H1 (cell line): ENCODE measurements at regions not wholly inside any gene's neighbourhood (a gene's known extent, or its start where the extent isn't known, plus 50 kb on each side); places are given as distances from the start of the nearest gene placed in this dataset.

Experiments
- CTCF ChIA-PET: fragments of 300-600 bp; sonication (Branson Sonifier 250); formaldehyde crosslinking; loops from one replicate; lab custom pipeline; 2021; ENCODE audit not compliant: partially characterized antibody; lab: Charles Lee
- POLR2A ChIA-PET: fragments of 300-600 bp; sonication (Branson Sonifier 250); formaldehyde crosslinking; loops from one replicate; lab custom pipeline; 2021; ENCODE audit warnings: inconsistent platforms; ENCODE audit not compliant: partially characterized antibody; lab: Charles Lee
- DNase-seq, 2 experiments: peaks; one replicate each; pipeline versions ENCODE4 v3.0.0 to v3.0.0-alpha.2; 2010 to 2022; ENCODE audit warnings: low spot score in 2 of 2, low read depth in 1 of 2, mixed read lengths in 1 of 2
- FAIRE-seq: peaks from 2 replicates; lab custom pipeline; 2011; peaks lifted over from hg19 to GRCh38; lab: Jason Lieb, UNC
- H2AFZ ChIP-seq: 2 replicates; pipeline ENCODE4 v1.8.1; 2012; ENCODE audit warnings: low read length, inconsistent platforms
- H2AK5ac ChIP-seq: 2 replicates; pipeline ENCODE4 v1.6.1; 2013; ENCODE audit warnings: low read depth, low read length
- H2BK120ac ChIP-seq: replicated peaks from 2 replicates; pipeline ENCODE3; 2013; ENCODE audit warnings: low read depth, low read length, inconsistent platforms
- H2BK12ac ChIP-seq: 2 replicates; pipeline ENCODE4 v1.6.1; 2013; ENCODE audit warnings: low read depth, low read length
- H2BK15ac ChIP-seq: 2 replicates; pipeline ENCODE4 v1.6.1; 2013; ENCODE audit warnings: low read length
- H2BK20ac ChIP-seq: 2 replicates; pipeline ENCODE4 v1.6.1; 2013; ENCODE audit warnings: low read length
- H2BK5ac ChIP-seq: 2 replicates; pipeline ENCODE4 v1.6.1; 2013; ENCODE audit warnings: low read depth, low read length
- H3K14ac ChIP-seq: 2 replicates; pipeline ENCODE4 v1.6.1; 2013; ENCODE audit warnings: inconsistent platforms; ENCODE audit not compliant: insufficient read length
- H3K18ac ChIP-seq: 2 replicates; pipeline ENCODE4 v1.6.1; 2013; ENCODE audit warnings: low read length; ENCODE audit errors: extremely low read depth
- H3K23ac ChIP-seq: 2 replicates; pipeline ENCODE4 v1.6.1; 2013; ENCODE audit warnings: inconsistent platforms; ENCODE audit not compliant: insufficient read length
- H3K23me2 ChIP-seq: 2 replicates; pipeline ENCODE4 v1.6.1; 2013; ENCODE audit warnings: low read depth, low read length
- H3K27ac ChIP-seq: 2 replicates; pipeline ENCODE4 v1.6.1; 2011; ENCODE audit warnings: low read depth, low read length, inconsistent platforms
- H3K27me3 ChIP-seq, 4 experiments: replicated peaks in 1 of 4; 1 replicate in 1 of 4; 2 replicates in 3 of 4; pipeline versions ENCODE4 v1.6.1 to v1.8.1; 2011 to 2013; ENCODE audit warnings: low read length in 3 of 4, mild to moderate bottlenecking in 3 of 4, inconsistent platforms in 2 of 4, mixed read lengths in 2 of 4, moderate library complexity in 1 of 4; ENCODE audit not compliant: control insufficient read depth in 3 of 4, insufficient read depth in 3 of 4; ENCODE audit errors: extremely low read depth in 1 of 4
- H3K36me3 ChIP-seq, 4 experiments: 2 replicates each; pipeline versions ENCODE4 v1.6.1 to v1.8.1; 2011 to 2013; ENCODE audit warnings: mild to moderate bottlenecking in 4 of 4, low read length in 3 of 4, moderate library complexity in 2 of 4, control low read depth in 1 of 4, inconsistent platforms in 1 of 4; ENCODE audit not compliant: insufficient read depth in 4 of 4, control insufficient read depth in 2 of 4
- H3K4ac ChIP-seq: replicated peaks from 2 replicates; pipeline ENCODE3; 2013; ENCODE audit warnings: low read length, low read depth, mixed read lengths, inconsistent platforms; ENCODE audit not compliant: insufficient read length
- H3K4me1 ChIP-seq, 4 experiments: replicated peaks in 1 of 4; 1 replicate in 1 of 4; 2 replicates in 3 of 4; pipeline versions ENCODE4 v1.6.1 to v1.8.1; 2011 to 2013; ENCODE audit warnings: low read length in 3 of 4, inconsistent platforms in 2 of 4, mixed read lengths in 1 of 4; ENCODE audit not compliant: insufficient read depth in 4 of 4, control insufficient read depth in 3 of 4
- H3K4me2 ChIP-seq, 2 experiments: 2 replicates each; pipeline versions ENCODE4 v1.6.1 to v1.8.1; 2011 to 2013; ENCODE audit warnings: low read depth in 2 of 2, low read length in 2 of 2, control low read depth in 1 of 2, inconsistent platforms in 1 of 2, mild to moderate bottlenecking in 1 of 2; ENCODE audit not compliant: insufficient read depth in 1 of 2
- H3K4me3 ChIP-seq, 4 experiments: fragments of 200-600, 300-600 bp in 1 of 4; sonication (generic), shearing (Covaris generic), sonication (Bioruptor Twin) in 1 of 4; 2 replicates each; pipeline versions ENCODE4 v1.5.1 to v1.8.1; 2011 to 2016; ENCODE audit warnings: low read length in 4 of 4, low read depth in 3 of 4, control low read depth in 2 of 4, inconsistent platforms in 2 of 4, mild to moderate bottlenecking in 2 of 4, mixed read lengths in 1 of 4, moderate library complexity in 1 of 4; ENCODE audit not compliant: insufficient read depth in 2 of 4; ENCODE audit errors: extremely low read depth in 1 of 4
- H3K56ac ChIP-seq: replicated peaks from 2 replicates; pipeline ENCODE3; 2013; ENCODE audit warnings: low read depth, mild to moderate bottlenecking, mixed read lengths, low read length, inconsistent platforms; ENCODE audit not compliant: insufficient read length
- H3K79me1 ChIP-seq: 2 replicates; pipeline ENCODE4 v1.6.1; 2013; ENCODE audit warnings: low read depth, low read length, control low read depth
- H3K79me2 ChIP-seq, 2 experiments: 2 replicates each; pipeline versions ENCODE4 v1.6.1 to v1.8.1; 2012 to 2013; ENCODE audit warnings: low read length in 2 of 2, mild to moderate bottlenecking in 2 of 2, inconsistent platforms in 1 of 2; ENCODE audit not compliant: insufficient read depth in 2 of 2, control insufficient read depth in 1 of 2
- H3K9ac ChIP-seq, 4 experiments: replicated peaks in 1 of 4; 1 replicate in 1 of 4; 2 replicates in 3 of 4; pipeline versions ENCODE4 v1.6.1 to v1.8.1; 2011 to 2013; ENCODE audit warnings: low read depth in 3 of 4, low read length in 3 of 4, control low read depth in 2 of 4, mild to moderate bottlenecking in 2 of 4, moderate library complexity in 2 of 4, inconsistent platforms in 1 of 4; ENCODE audit errors: extremely low read depth in 1 of 4
- H3K9me3 ChIP-seq, 2 experiments: 2 replicates each; pipeline versions ENCODE4 v1.6.1 to v1.8.1; 2012 to 2013; ENCODE audit warnings: mild to moderate bottlenecking in 2 of 2, moderate library complexity in 2 of 2, control low read depth in 1 of 2, inconsistent platforms in 1 of 2, low read depth in 1 of 2, low read length in 1 of 2, mixed read lengths in 1 of 2; ENCODE audit not compliant: insufficient read depth in 2 of 2
- H4K20me1 ChIP-seq, 2 experiments: replicated peaks in 1 of 2; 2 replicates each; pipeline versions ENCODE3 to v1.8.1; 2011 to 2013; ENCODE audit warnings: inconsistent platforms in 2 of 2, low read length in 2 of 2, mild to moderate bottlenecking in 1 of 2; ENCODE audit not compliant: insufficient read depth in 2 of 2, control insufficient read depth in 1 of 2
- H4K5ac ChIP-seq: 2 replicates; pipeline ENCODE4 v1.6.1; 2013; ENCODE audit warnings: low read length, low read depth, mixed read lengths, inconsistent platforms; ENCODE audit not compliant: insufficient read length
- H4K8ac ChIP-seq: 2 replicates; pipeline ENCODE4 v1.8.0; 2013; ENCODE audit warnings: mild to moderate bottlenecking, moderate library complexity, low read length, inconsistent platforms; ENCODE audit not compliant: insufficient read depth; ENCODE audit errors: extremely low read depth
- H4K91ac ChIP-seq: replicated peaks from 2 replicates; pipeline ENCODE3; 2013; ENCODE audit warnings: low read length, mixed read lengths, inconsistent platforms; ENCODE audit not compliant: insufficient read length
- ATF3 ChIP-seq: IDR thresholded peaks from 2 replicates; pipeline ENCODE4 v1.6.1; 2011; ENCODE audit warnings: low read depth, mild to moderate bottlenecking, low read length; ENCODE audit not compliant: insufficient read depth
- CHD1 ChIP-seq: IDR thresholded peaks from 2 replicates; pipeline ENCODE4 v1.6.1; 2012; ENCODE audit warnings: low read depth, low read length, improper control_type of control experiment
- HDAC6 ChIP-seq: IDR thresholded peaks from one replicate; pipeline ENCODE4 v1.7.1; 2012; ENCODE audit warnings: low read depth, mild to moderate bottlenecking, inconsistent platforms, low read length, moderate library complexity
- PHF8 ChIP-seq: fragments of 200-600 bp; sonication (generic); conservative IDR thresholded peaks from 2 replicates; pipeline ENCODE4 v1.7.1; 2012; ENCODE audit warnings: low read depth, mild to moderate bottlenecking, inconsistent platforms, low read length, moderate library complexity
- POLR2AphosphoS5 ChIP-seq: IDR thresholded peaks from 2 replicates; pipeline ENCODE4 v1.6.1; 2011; ENCODE audit warnings: low read depth, low read length
- POU5F1 ChIP-seq: IDR thresholded peaks from 2 replicates; pipeline ENCODE4 v1.6.1; 2011; ENCODE audit warnings: low read depth, mild to moderate bottlenecking, low read length, moderate library complexity
- RFX5 ChIP-seq: IDR thresholded peaks from 2 replicates; pipeline ENCODE4 v1.6.1; 2011; ENCODE audit warnings: low read depth, low read length, improper control_type of control experiment, borderline replicate concordance
- RNF2 ChIP-seq: fragments of 200-900, 300-1000 bp; sonication (generic); IDR thresholded peaks from 2 replicates; pipeline ENCODE4 v1.7.1; 2016; ENCODE audit warnings: borderline replicate concordance, low read depth, mild to moderate bottlenecking, antibody characterized with exemption, low read length; ENCODE audit not compliant: poor library complexity, severe bottlenecking; ENCODE audit errors: missing control alignments
- SIX5 ChIP-seq: IDR thresholded peaks from 2 replicates; pipeline ENCODE4 v1.6.1; 2011; ENCODE audit warnings: mild to moderate bottlenecking, low read depth, low read length
- SUZ12 ChIP-seq: fragments of 200-600 bp; sonication (generic); IDR thresholded peaks from 2 replicates; pipeline ENCODE4 v1.6.1; 2012; ENCODE audit warnings: mild to moderate bottlenecking, inconsistent platforms, low read length, moderate library complexity, mixed read lengths
- TCF12 ChIP-seq: IDR thresholded peaks from 2 replicates; pipeline ENCODE4 v1.6.1; 2011; ENCODE audit warnings: low read depth, mild to moderate bottlenecking, low read length
- ZNF274 ChIP-seq: IDR thresholded peaks from 2 replicates; pipeline ENCODE4 v1.7.0; 2012; ENCODE audit warnings: low read length, borderline replicate concordance; ENCODE audit errors: extremely low read depth
- WGBS, 2 experiments: shearing (Covaris generic) in 1 of 2; methylation state at CpG; one replicate each; pipeline versions ENCODE4 v1.1.6 to v1.1.7; 2013 to 2015; ENCODE audit warnings: low lambda C conversion rate in 2 of 2, mixed read lengths in 2 of 2, inconsistent platforms in 1 of 2, low coverage in 1 of 2, missing lambda C conversion rate in 1 of 2; ENCODE audit not compliant: insufficient replicate concordance in 2 of 2, insufficient coverage in 1 of 2, insufficient read length in 1 of 2; ENCODE audit errors: extremely low coverage in 1 of 2, missing lambda C conversion rate in 1 of 2; 5-methylcytosine and 5-hydroxymethylcytosine counted together
- TF ChIP-seq, protein P1 (sequence below): IDR thresholded peaks from 2 replicates; pipeline ENCODE4 v1.6.1; 2012; ENCODE audit warnings: low read length, inconsistent platforms

DNA sequence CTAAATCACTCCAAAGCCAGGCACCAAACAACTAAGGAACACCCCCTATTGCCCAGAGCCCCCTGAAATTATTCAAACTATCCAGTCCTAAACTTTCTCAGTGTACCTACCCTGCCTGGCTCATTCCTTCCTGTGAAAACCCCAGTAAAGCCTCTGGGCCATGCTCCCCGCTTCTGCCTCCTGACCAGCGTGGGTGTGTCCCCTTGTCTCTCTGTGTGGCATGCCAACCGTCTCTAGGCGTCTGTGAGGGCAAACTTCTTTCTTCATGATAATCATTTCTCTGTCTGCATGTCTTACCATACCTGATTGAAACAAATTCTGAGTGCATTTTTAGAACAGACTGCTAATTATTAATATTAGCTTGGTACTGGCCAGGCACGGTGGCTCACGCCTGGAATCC is 75.1 kb upstream of the EPCAM start:
- Histone ChIP-seq H4K20me1 (no peaks in the 10 kb centered on the region), H3K36me3 (no peaks in the 10 kb centered on the region), H3K79me1 (no peaks in the 10 kb centered on the region), H4K5ac (no peak overlapping the region), H3K27ac (no peak overlapping the region), H3K79me2 (no peaks in the 10 kb centered on the region), H3K23ac (no peak overlapping the region), H3K4me2 (no peak overlapping the region), H2BK15ac (no peak overlapping the region), H3K4me1 (peaks cover 0 to 2% (median 0%) of the 10 kb centered on the region in 4 experiments; a peak in 3 of 7 replicates), H3K14ac (no peak overlapping the region), H2BK120ac (no peak overlapping the region), H2AFZ (no peak overlapping the region), H4K8ac (no peak overlapping the region), H3K9ac (no peak overlapping the region), H2BK12ac (no peak overlapping the region), H3K27me3 (no peaks in the 10 kb centered on the region), H2BK20ac (no peak overlapping the region), H3K23me2 (no peaks in the 10 kb centered on the region), H3K18ac (no peak overlapping the region), H3K4ac (no peak overlapping the region), H2BK5ac (no peak overlapping the region), H2AK5ac (no peak overlapping the region), H3K4me3 (no peak overlapping the region), H3K56ac (no peak overlapping the region), H3K9me3 (no peaks in the 10 kb centered on the region), H4K91ac (no peak overlapping the region)
- ChIA-PET POLR2A (no interaction called here), CTCF (no interaction called here)
- DNase-seq (no peak), FAIRE-seq (no peak)
- 92% methylated on average over 6 of the region's 6 CpGs; no CpG with 5 or more reads in 1 of the 2 experiments for WGBS, 2 experiments
- TF ChIP-seq ZNF274 = no peak
- TF ChIP-seq SUZ12 = no peak
- no peak for TF ChIP-seq TCF12
- TF ChIP-seq, protein P1, sequence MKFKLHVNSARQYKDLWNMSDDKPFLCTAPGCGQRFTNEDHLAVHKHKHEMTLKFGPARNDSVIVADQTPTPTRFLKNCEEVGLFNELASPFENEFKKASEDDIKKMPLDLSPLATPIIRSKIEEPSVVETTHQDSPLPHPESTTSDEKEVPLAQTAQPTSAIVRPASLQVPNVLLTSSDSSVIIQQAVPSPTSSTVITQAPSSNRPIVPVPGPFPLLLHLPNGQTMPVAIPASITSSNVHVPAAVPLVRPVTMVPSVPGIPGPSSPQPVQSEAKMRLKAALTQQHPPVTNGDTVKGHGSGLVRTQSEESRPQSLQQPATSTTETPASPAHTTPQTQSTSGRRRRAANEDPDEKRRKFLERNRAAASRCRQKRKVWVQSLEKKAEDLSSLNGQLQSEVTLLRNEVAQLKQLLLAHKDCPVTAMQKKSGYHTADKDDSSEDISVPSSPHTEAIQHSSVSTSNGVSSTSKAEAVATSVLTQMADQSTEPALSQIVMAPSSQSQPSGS = no peak
- no peak for TF ChIP-seq SIX5
- no peak for TF ChIP-seq POLR2AphosphoS5
- TF ChIP-seq ATF3 = no peak
- TF ChIP-seq HDAC6 = no peak
- no peak for TF ChIP-seq CHD1
- TF ChIP-seq POU5F1 = no peak
- no peak for TF ChIP-seq RNF2
- no peak for TF ChIP-seq PHF8
- TF ChIP-seq RFX5 = no peak
